ENCODE measurements at regions not wholly inside any gene's neighbourhood (a gene's known extent, or its start where the extent isn't known, plus 50 kb on each side); places are given as distances from the start of the nearest gene placed in this dataset.

- TF ChIP-seq HMGXB4 (CRISPR knock-in tag; IDR thresholded peaks at IDR 0.05) (no peak), CTCF (IDR thresholded peaks at IDR 0.05) (no peak), ZNF232 (CRISPR knock-in tag; IDR thresholded peaks at IDR 0.05) (no peak), FOXP4 (CRISPR knock-in tag; IDR thresholded peaks at IDR 0.05) (no peak), NR2C2 (CRISPR knock-in tag; IDR thresholded peaks at IDR 0.05) (no peak), MAX (CRISPR knock-in tag; IDR thresholded peaks at IDR 0.05) (no peak)
These were observed 1026.6 kb downstream of the RAPGEF2 start for GRCh38 chr4:160129439-160129838.

All from WTC11 (cell line).